Activated CD4-positive, CD25-positive, alpha-beta regulatory T cell (primary cell): ENCODE measurements at regions not wholly inside any gene's neighbourhood (a gene's known extent, or its start where the extent isn't known, plus 50 kb on each side); places are given as distances from the start of the nearest gene placed in this dataset.
"Not testable (repeated sequence)": the region's sequence is repeated elsewhere in the genome, so short reads cannot be mapped to it uniquely, and the experiment has no call there.

Experiments used
- DNase-seq, 4 experiments: peaks; one replicate each; lab custom pipeline; 2025; lab: John Stamatoyannopoulos, UW

- no peak for DNase-seq
Measured at GRCh38 chr1:5734414-5734813, 257.8 kb downstream of the NPHP4 start.

- DNase-seq: no peak
Measured at GRCh38 chr1:5733596-5733995, 258.6 kb downstream of the NPHP4 start.

- no peak for DNase-seq
Measured at GRCh38 chr1:5731110-5731423, 261.2 kb downstream of the NPHP4 start.

- DNase-seq: no peak
Measured at GRCh38 chr1:5730272-5731109, 261.7 kb downstream of the NPHP4 start.

GRCh38 chr1:5729636-5730145 lies 262.5 kb downstream of the NPHP4 start:
- no peak for DNase-seq

- no peak for DNase-seq
Measured at GRCh38 chr1:5728663-5729355, 263.4 kb downstream of the NPHP4 start.

GRCh38 chr1:5727871-5728643 lies 264.2 kb downstream of the NPHP4 start:
- DNase-seq: no peak

GRCh38 chr1:5727191-5727590 lies 265.0 kb downstream of the NPHP4 start:
- no peak for DNase-seq

GRCh38 chr1:5726586-5727184 lies 265.5 kb downstream of the NPHP4 start:
- DNase-seq: not testable (repeated sequence)

- DNase-seq: no peak
Measured at GRCh38 chr1:5725855-5726585, 266.2 kb downstream of the NPHP4 start.

GRCh38 chr1:5725406-5725805 lies 266.8 kb downstream of the NPHP4 start:
- no peak for DNase-seq

GRCh38 chr1:5724847-5725246 lies 267.4 kb downstream of the NPHP4 start:
- no peak for DNase-seq

GRCh38 chr1:5722635-5723164 lies 269.5 kb downstream of the NPHP4 start:
- DNase-seq: no peak

GRCh38 chr1:5721634-5722215 lies 270.5 kb downstream of the NPHP4 start:
- no peak for DNase-seq

GRCh38 chr1:5720936-5721335 lies 271.3 kb downstream of the NPHP4 start:
- no peak for DNase-seq

GRCh38 chr1:5720484-5720883 lies 271.7 kb downstream of the NPHP4 start:
- no peak for DNase-seq

- no peak for DNase-seq
Measured at GRCh38 chr1:5720045-5720444, 272.2 kb downstream of the NPHP4 start.

GRCh38 chr1:5718831-5719632 lies 273.2 kb downstream of the NPHP4 start:
- DNase-seq: no peak

- no peak for DNase-seq
Measured at GRCh38 chr1:5717031-5717682, 275.1 kb downstream of the NPHP4 start.
